Heart right ventricle (tissue), 16 donors: ENCODE measurements at regions not wholly inside any gene's neighbourhood (a gene's known extent, or its start where the extent isn't known, plus 50 kb on each side); places are given as distances from the start of the nearest gene placed in this dataset.

Source experiments
- ATAC-seq, 8 donors: fragments of 200-7000 bp; cut with Tn5 transposase; one replicate each; pipeline ENCODE4 v1.9.1; 2020; ENCODE audit warnings: mild to moderate bottlenecking in 8 of 8, moderate library complexity in 8 of 8, moderate number of reproducible peaks in 1 of 8
- DNase-seq, 2 donors: peaks; one replicate each; pipeline ENCODE4 v3.0.0-alpha.2; 2020
- H3K27ac ChIP-seq, 10 donors: fragments of 200-600 bp; sonication (generic) in 2 of 10; one replicate each; pipeline versions ENCODE4 v1.5.0 to v1.8.0; 2020 to 2022; ENCODE audit warnings: mild to moderate bottlenecking in 3 of 10
- H3K27me3 ChIP-seq, 7 donors: fragments of 200-600 bp; one replicate each; pipeline ENCODE4 v1.8.0; 2021 to 2022; ENCODE audit warnings: mild to moderate bottlenecking in 2 of 7
- H3K36me3 ChIP-seq, 9 donors: fragments of 200-600 bp; sonication (generic) in 1 of 9; one replicate each; pipeline versions ENCODE4 v1.5.0 to v1.8.0; 2020 to 2022; ENCODE audit warnings: mild to moderate bottlenecking in 2 of 9
- H3K4me1 ChIP-seq, 9 donors: fragments of 200-600 bp; sonication (generic) in 1 of 9; one replicate each; pipeline versions ENCODE4 v1.5.0 to v1.8.0; 2020 to 2022; ENCODE audit warnings: mild to moderate bottlenecking in 4 of 9
- H3K4me3 ChIP-seq, 10 donors: fragments of 200-600 bp; sonication (generic) in 2 of 10; one replicate each; pipeline versions ENCODE4 v1.5.0 to v1.8.0; 2020 to 2022; ENCODE audit warnings: mild to moderate bottlenecking in 7 of 10, moderate library complexity in 2 of 10
- H3K9me3 ChIP-seq, 11 donors: fragments of 200-600 bp in 10 of 11; sonication (generic) in 2 of 11; one replicate each; pipeline versions ENCODE4 v1.5.0 to v1.8.0; 2013 to 2022; ENCODE audit warnings: mild to moderate bottlenecking in 2 of 11, control low read depth in 1 of 11, moderate library complexity in 1 of 11
- WGBS, 2 donors: extraction: QIAGEN DNeasy Blood & Tissue Kit; methylation state at CpG; one replicate each; pipeline ENCODE4 v1.1.7; 2013; ENCODE audit warnings: inconsistent platforms in 1 of 2; 5-methylcytosine and 5-hydroxymethylcytosine counted together
- intact Hi-C, 10 donors: fragments of 100-400 bp; cut with DNase I; formaldehyde crosslinking; loops; one replicate each; pipeline versions ENCODE4 v1.11.1 to v1.14.2; 2022
- TF ChIP-seq, protein P1 (sequence below), 9 donors: fragments of 200-600 bp; sonication (generic) in 2 of 9; IDR thresholded peaks; one replicate each; pipeline versions ENCODE4 v1.5.0 to v1.8.0; 2021 to 2022; ENCODE audit warnings: antibody characterized with exemption in 9 of 9, mild to moderate bottlenecking in 5 of 9, moderate library complexity in 1 of 9
- donor health status: Arrhythmogenic right ventricular cardiomyopathy.
- donor health status: ischemic (EF 13 %, LVEDD 7.1; RV severe dilation, severe dysfunction).
- donor health status: healthy with polysubstance abuse.
- donor health status: DM: no; HTN: yes; CAD: no.
- donor health status: DM: no; HTN: no; CAD: no.
- donor health status: ischemic (EF 25% LVEDD 6.9; RV normal size, moderate dysfunction).
- donor health status: ischemic (EF 25% LVEDD 5.7; RV mildly dilated, moderate dysfunction).
- donor health status: healthy.
- donor health status: DM: yes; HTN: yes; CAD: no.
- donor health status: Ischemic cardiomyopathy.
- donor health status: ischemic (EF 35%, LVEDD 5.7; RV mildly dilated, moderate dysfunction).
- donor health status: nonischemic (EF 11% LVEDD 7.7; RV severe dilation, severe dysfunction).
- donor health status: DM: yes; HTN: yes; CAD: no.
- donor health status: PGD.
- donor health status: ischemic (EF 29% LVEDD 5.4; RV normal size, mild dysfunction).
- donor health status: nonischemic (EF 23%, LVEDD 6.1; RV moderate dilation, normal function).

DNA sequence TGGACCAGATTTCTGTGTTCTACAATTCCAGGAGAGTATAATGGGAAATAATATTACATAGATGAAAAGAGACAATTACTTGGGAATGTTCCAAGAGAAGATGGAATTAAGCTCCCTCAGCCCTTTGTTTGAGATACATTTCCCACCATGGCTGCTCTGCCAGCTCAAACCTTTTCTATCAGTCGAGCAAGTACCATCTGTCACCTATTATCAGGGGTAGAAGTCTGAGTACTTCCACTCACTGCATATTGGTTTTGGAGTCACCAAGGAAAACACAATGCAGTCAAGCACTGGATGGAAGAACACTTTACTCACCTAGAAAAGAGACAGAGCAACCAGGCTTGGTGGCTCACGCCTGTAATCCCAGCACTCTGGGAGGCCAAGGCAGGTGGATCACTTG lies 270.4 kb upstream of the FAR2 start:
- no peaks in the 10 kb centered on the region for H3K9me3 ChIP-seq
- H3K27ac ChIP-seq, result no peak overlapping the region
- 76 to 81% methylated on average over 2 of the region's 2 CpGs for WGBS, 2 donors
- no peak overlapping the region for H3K4me3 ChIP-seq
- peaks cover 0 to 8% (median 0%) of the 10 kb centered on the region in 9 donors for H3K4me1 ChIP-seq
- H3K27me3 ChIP-seq, result peaks cover 0 to 9% (median 0%) of the 10 kb centered on the region in 7 donors
- H3K36me3 ChIP-seq, result no peaks in the 10 kb centered on the region
- TF ChIP-seq, protein P1, sequence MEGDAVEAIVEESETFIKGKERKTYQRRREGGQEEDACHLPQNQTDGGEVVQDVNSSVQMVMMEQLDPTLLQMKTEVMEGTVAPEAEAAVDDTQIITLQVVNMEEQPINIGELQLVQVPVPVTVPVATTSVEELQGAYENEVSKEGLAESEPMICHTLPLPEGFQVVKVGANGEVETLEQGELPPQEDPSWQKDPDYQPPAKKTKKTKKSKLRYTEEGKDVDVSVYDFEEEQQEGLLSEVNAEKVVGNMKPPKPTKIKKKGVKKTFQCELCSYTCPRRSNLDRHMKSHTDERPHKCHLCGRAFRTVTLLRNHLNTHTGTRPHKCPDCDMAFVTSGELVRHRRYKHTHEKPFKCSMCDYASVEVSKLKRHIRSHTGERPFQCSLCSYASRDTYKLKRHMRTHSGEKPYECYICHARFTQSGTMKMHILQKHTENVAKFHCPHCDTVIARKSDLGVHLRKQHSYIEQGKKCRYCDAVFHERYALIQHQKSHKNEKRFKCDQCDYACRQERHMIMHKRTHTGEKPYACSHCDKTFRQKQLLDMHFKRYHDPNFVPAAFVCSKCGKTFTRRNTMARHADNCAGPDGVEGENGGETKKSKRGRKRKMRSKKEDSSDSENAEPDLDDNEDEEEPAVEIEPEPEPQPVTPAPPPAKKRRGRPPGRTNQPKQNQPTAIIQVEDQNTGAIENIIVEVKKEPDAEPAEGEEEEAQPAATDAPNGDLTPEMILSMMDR (IDR thresholded peaks at IDR 0.05), result no peak
- intact Hi-C loops, result loop anchor here in 6 of 10 donors (5.0 to 10.0 kb wide), 6 partner anchors 424 to 1744 kb away; partner anchors contain the start of genes PTHLH (in 2 of the 6) and CCDC91 (in 1 of the 6)
- DNase-seq (no peak), ATAC-seq (no peak)

DNA sequence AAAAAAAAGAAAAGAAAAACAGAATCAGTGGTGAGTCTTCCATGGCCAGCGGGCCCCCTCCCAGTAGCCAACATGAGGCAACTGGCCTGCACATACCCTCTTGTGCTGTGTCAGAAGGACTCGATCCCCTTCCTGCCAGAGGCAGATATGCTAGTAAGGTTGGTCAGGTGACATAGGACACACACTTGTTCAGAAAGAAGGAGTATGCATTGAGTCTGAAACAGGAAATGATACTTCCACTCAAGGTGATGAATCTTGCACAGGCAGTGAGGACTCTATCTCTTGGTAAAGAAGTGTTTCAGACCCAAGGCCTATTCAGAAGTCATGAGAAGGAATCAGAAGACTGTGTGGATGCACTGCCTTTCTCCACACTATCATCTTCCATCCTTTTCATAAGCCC lies 269.7 kb upstream of the FAR2 start:
- Histone ChIP-seq H3K4me3 (no peak overlapping the region), H3K36me3 (no peaks in the 10 kb centered on the region), H3K27ac (no peak overlapping the region), H3K4me1 (peaks cover 0 to 8% (median 0%) of the 10 kb centered on the region in 9 donors), H3K9me3 (no peaks in the 10 kb centered on the region), H3K27me3 (peaks cover 0 to 9% (median 0%) of the 10 kb centered on the region in 7 donors)
- TF ChIP-seq, protein P1 (IDR thresholded peaks at IDR 0.05), result no peak
- intact Hi-C loops, result loop anchor here in 6 of 10 donors (5.0 to 10.0 kb wide), 6 partner anchors 425 to 1743 kb away; partner anchors contain the start of genes PTHLH (in 2 of the 6) and CCDC91 (in 1 of the 6)
- DNase-seq (no peak), ATAC-seq (no peak)
- WGBS, 2 donors, result 92 to 96% methylated on average over 2 of the region's 2 CpGs

DNA sequence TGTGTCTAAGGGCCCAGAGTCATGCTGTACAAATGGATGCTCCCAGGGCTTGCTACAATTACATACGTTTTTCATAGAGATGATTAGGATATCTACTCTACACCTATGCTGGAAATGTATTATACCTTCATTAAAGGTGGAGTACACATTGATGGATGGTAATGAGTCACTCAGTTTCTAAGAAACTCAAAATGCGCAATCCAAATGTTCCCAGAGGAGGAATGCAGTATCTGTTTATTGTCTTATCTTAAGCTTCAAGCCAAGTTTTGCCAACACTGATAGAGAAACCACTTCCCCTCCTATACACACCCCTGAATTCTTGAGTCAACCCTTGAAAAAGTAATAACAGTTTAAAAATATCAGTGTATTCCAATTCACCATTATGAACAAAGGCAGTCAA lies 266.6 kb upstream of the FAR2 start:
- TF ChIP-seq, protein P1 (IDR thresholded peaks at IDR 0.05), result no peak
- Histone ChIP-seq H3K27ac (no peak overlapping the region), H3K4me1 (no peaks in the 10 kb centered on the region), H3K4me3 (no peak overlapping the region), H3K9me3 (no peaks in the 10 kb centered on the region), H3K36me3 (no peaks in the 10 kb centered on the region), H3K27me3 (peaks cover 0 to 6% (median 0%) of the 10 kb centered on the region in 7 donors)
- no peak for DNase-seq
- no peak for ATAC-seq
- 81 to 84% methylated on average over 2 of the region's 2 CpGs for WGBS, 2 donors
- intact Hi-C loops, result no loop called here

DNA sequence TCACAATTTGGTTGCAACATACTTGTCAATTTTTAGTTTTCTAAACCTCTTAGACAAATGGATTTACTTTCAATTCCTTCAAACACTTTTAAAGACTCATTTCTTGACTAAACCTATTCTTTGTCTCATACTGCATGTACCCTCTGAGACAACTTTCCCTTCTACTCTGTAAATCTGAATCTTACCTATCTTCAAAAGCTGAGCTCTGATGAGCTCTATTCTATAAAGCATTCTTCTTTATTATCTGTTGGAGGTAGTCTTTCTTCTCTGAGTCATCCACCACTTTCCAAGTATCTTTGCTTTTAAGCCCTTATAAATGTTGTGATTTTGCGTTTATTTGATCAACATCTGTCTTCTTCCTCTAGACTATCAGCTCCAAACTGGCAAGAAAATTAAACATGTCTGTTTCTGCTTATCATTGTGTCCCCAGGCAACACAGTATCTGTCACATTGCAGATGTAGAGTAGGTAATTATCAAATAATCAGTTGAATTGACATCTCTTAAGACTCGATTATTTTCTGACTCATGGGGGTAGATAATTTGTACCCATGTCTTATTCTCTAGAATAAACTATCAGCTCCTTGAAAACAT lies 265.6 kb upstream of the FAR2 start:
- intact Hi-C loops, result no loop called here
- no peak overlapping the region for H3K4me3 ChIP-seq
- H3K9me3 ChIP-seq, result no peaks in the 10 kb centered on the region
- peaks cover 0 to 4% (median 0%) of the 10 kb centered on the region in 7 donors for H3K27me3 ChIP-seq
- 53 to 54% methylated on average over 2 of the region's 2 CpGs for WGBS, 2 donors
- no peak overlapping the region for H3K27ac ChIP-seq
- TF ChIP-seq, protein P1 (IDR thresholded peaks at IDR 0.05), result no peak
- H3K36me3 ChIP-seq, result no peaks in the 10 kb centered on the region
- ATAC-seq, result no peak
- H3K4me1 ChIP-seq, result no peaks in the 10 kb centered on the region
- DNase-seq, result no peak
